Kidney (tissue), 13 donors: ENCODE measurements at regions not wholly inside any gene's neighbourhood (a gene's known extent, or its start where the extent isn't known, plus 50 kb on each side); places are given as distances from the start of the nearest gene placed in this dataset.

Source experiments
- DNase-seq, 5 donors: peaks; one replicate each; pipeline ENCODE4 v3.0.0-alpha.2; 2013 to 2020
- FAIRE-seq: peaks from 2 replicates; lab custom pipeline; 2012; peaks lifted over from hg19 to GRCh38; lab: Jason Lieb, UNC
- H3K27ac ChIP-seq, 2 donors: one replicate each; pipeline ENCODE4 v1.7.0; 2013; ENCODE audit warnings: low read depth in 2 of 2, low read length in 2 of 2, inconsistent platforms in 1 of 2
- H3K27me3 ChIP-seq: one replicate; pipeline ENCODE4 v1.7.1; 2013; ENCODE audit warnings: low read length, inconsistent platforms; ENCODE audit not compliant: control insufficient read depth, insufficient read depth
- H3K36me3 ChIP-seq, 3 donors: one replicate each; pipeline versions ENCODE4 v1.7.0 to v1.7.1; 2013; ENCODE audit warnings: low read length in 3 of 3, control low read depth in 1 of 3, inconsistent platforms in 1 of 3; ENCODE audit not compliant: insufficient read depth in 3 of 3, control insufficient read depth in 2 of 3
- H3K4me1 ChIP-seq, 3 donors: one replicate each; pipeline versions ENCODE4 v1.7.0 to v1.7.1; 2013; ENCODE audit warnings: low read length in 3 of 3, inconsistent platforms in 1 of 3, low read depth in 1 of 3; ENCODE audit not compliant: control insufficient read depth in 2 of 3, insufficient read depth in 2 of 3
- H3K4me3 ChIP-seq, 3 donors: one replicate each; pipeline versions ENCODE4 v1.7.0 to v1.8.1; 2013; ENCODE audit warnings: low read length in 3 of 3, control low read depth in 1 of 3, inconsistent platforms in 1 of 3
- H3K9ac ChIP-seq, 3 donors: one replicate each; pipeline versions ENCODE4 v1.7.0 to v1.7.1; 2013; ENCODE audit warnings: low read length in 3 of 3, control low read depth in 1 of 3, inconsistent platforms in 1 of 3
- H3K9me3 ChIP-seq, 3 donors: one replicate each; pipeline versions ENCODE4 v1.7.0 to v1.7.1; 2013; ENCODE audit warnings: low read length in 3 of 3, control low read depth in 1 of 3, inconsistent platforms in 1 of 3; ENCODE audit not compliant: control insufficient read depth in 2 of 3, insufficient read depth in 1 of 3
- intact Hi-C: fragments of 100-400 bp; cut with DNase I; formaldehyde crosslinking; loops from one replicate; pipeline ENCODE4 v1.11.1; 2022
- TF ChIP-seq, protein P1 (sequence below): IDR thresholded peaks from 3 replicates; pipeline ENCODE4 v1.5.1; 2012; ENCODE audit warnings: mild to moderate bottlenecking, moderate library complexity, borderline replicate concordance; ENCODE audit not compliant: insufficient read depth; ENCODE audit errors: extremely low read depth
- donor health status: control.
- donor health status: control.
- donor health status: control.
- donor health status: control.
- donor health status: control.
- donor health status: DM: yes; HTN: yes; CAD: no.
- donor health status: Normal renal cell carcinoma (clear cell type).

DNA sequence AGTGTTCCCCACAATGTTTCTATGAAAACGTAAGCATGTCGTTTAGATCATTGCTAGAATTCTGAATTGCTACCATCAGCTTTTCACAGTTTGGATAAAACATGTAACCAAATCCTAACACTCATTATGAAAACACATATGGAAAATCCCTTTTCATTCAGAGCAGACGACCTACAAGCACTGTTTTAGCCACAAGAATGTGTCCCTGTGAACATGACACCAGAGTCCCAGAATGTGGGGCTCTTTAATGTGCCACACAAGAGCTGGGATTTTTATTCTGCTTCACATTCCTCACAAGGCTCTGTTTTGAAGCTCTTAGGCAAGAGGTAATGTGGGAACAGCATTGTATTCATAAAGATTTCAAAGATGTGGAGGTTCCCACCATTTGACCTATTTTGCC lies 141.1 kb upstream of the CITED2 start:
- H3K36me3 ChIP-seq, result no peaks in the 10 kb centered on the region
- intact Hi-C loops, result no loop called here

DNA sequence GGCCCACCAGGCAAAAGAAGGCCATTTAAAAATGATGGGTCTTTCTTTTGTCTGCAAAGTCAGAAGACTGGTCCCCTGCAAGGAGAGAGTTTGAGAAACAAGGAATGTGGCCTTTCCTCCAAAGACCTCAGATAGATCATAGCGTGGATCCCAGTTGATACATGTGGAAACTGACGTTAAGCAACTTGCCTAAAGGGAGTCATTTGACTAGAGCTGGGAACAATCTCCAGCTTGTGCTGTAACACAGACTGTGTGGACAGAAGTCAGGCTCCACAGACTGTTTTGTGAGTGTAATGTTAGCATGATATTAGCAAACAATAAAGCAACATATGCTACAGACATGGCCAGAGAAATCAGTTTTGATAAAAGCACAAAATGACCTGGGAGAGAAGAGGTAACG lies 140.4 kb upstream of the CITED2 start:
- FAIRE-seq, result no peak
- Histone ChIP-seq H3K9me3 (no peaks in the 10 kb centered on the region), H3K27ac (no peak overlapping the region), H3K9ac (no peak overlapping the region), H3K36me3 (no peaks in the 10 kb centered on the region), H3K4me3 (no peak overlapping the region), H3K27me3 (no peaks in the 10 kb centered on the region), H3K4me1 (peaks cover 0 to 2% (median 0%) of the 10 kb centered on the region in 3 donors)
- TF ChIP-seq, protein P1, sequence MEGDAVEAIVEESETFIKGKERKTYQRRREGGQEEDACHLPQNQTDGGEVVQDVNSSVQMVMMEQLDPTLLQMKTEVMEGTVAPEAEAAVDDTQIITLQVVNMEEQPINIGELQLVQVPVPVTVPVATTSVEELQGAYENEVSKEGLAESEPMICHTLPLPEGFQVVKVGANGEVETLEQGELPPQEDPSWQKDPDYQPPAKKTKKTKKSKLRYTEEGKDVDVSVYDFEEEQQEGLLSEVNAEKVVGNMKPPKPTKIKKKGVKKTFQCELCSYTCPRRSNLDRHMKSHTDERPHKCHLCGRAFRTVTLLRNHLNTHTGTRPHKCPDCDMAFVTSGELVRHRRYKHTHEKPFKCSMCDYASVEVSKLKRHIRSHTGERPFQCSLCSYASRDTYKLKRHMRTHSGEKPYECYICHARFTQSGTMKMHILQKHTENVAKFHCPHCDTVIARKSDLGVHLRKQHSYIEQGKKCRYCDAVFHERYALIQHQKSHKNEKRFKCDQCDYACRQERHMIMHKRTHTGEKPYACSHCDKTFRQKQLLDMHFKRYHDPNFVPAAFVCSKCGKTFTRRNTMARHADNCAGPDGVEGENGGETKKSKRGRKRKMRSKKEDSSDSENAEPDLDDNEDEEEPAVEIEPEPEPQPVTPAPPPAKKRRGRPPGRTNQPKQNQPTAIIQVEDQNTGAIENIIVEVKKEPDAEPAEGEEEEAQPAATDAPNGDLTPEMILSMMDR, result no peak
- intact Hi-C loops, result no loop called here
- DNase-seq, result no peak

More for the DNA sequence above, 141.1 kb upstream of the CITED2 start:
- no peaks in the 10 kb centered on the region for H3K9me3 ChIP-seq
- no peak for FAIRE-seq
- TF ChIP-seq, protein P1, result no peak
- DNase-seq, result no peak
- no peak overlapping the region for H3K4me3 ChIP-seq
- H3K27me3 ChIP-seq, result no peaks in the 10 kb centered on the region
- H3K4me1 ChIP-seq, result no peaks in the 10 kb centered on the region
- no peak overlapping the region for H3K9ac ChIP-seq
- H3K27ac ChIP-seq, result no peak overlapping the region

DNA sequence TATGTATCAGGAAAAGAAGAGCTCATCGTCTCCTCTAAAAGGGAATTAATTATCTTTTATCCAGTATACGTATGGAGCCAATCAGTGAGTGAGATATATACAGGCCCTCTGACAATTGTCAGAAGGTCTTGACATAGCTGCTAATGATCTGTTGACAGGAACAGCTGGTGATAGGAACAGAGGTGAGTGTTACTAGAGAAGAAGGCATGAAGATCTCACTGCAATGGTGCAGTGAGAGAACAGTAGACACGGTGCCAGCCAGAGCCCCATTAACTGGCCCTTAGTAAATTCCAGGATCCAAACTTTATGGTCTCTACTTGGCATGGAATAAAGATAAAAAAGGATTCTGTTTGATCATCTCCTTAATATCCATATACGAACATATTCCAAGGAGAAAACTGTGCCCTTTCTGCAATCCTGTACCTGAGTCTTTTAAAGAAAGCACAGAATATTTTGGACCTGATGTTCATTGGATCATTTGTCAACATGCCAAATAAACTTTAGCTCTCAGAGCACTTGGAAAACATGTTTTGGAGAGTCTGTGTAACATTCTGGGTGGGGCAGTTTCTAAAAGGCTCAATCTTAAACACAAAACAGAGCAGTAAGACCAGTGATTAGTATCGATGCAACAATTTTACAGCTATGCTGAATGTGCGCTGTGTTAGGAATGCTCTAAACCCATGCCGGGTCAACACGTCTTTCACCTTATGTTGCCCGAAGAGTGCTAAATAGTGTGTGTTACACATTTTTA lies 135.8 kb upstream of the CITED2 start:
- Histone ChIP-seq H3K27me3 (no peaks in the 10 kb centered on the region), H3K4me3 (no peak overlapping the region), H3K9me3 (no peaks in the 10 kb centered on the region), H3K27ac (no peak overlapping the region), H3K36me3 (no peaks in the 10 kb centered on the region), H3K9ac (no peak overlapping the region), H3K4me1 (peaks cover 0 to 2% (median 0%) of the 10 kb centered on the region in 3 donors)
- no peak for FAIRE-seq
- DNase-seq, result no peak
- intact Hi-C loops, result no loop called here
- TF ChIP-seq, protein P1, result no peak
